HL-60 (cell line): ENCODE measurements at regions not wholly inside any gene's neighbourhood (a gene's known extent, or its start where the extent isn't known, plus 50 kb on each side); places are given as distances from the start of the nearest gene placed in this dataset.

Source experiments
- GABPA ChIP-seq: IDR thresholded peaks from 2 replicates; pipeline ENCODE4 v1.6.1; 2012; ENCODE audit warnings: low read depth
- POLR2AphosphoS5 ChIP-seq: IDR thresholded peaks from 2 replicates; pipeline ENCODE4 v1.6.1; 2012; ENCODE audit warnings: low read depth
- TF ChIP-seq, protein P1 (sequence below): IDR thresholded peaks from one replicate; pipeline ENCODE4 v1.5.1; 2011; ENCODE audit warnings: low read length, control low read depth, inconsistent platforms; ENCODE audit not compliant: insufficient read depth
- TF ChIP-seq, protein P2 (sequence below): IDR thresholded peaks from 2 replicates; pipeline ENCODE4 v1.6.1; 2012; ENCODE audit warnings: low read depth; ENCODE audit not compliant: insufficient replicate concordance

DNA sequence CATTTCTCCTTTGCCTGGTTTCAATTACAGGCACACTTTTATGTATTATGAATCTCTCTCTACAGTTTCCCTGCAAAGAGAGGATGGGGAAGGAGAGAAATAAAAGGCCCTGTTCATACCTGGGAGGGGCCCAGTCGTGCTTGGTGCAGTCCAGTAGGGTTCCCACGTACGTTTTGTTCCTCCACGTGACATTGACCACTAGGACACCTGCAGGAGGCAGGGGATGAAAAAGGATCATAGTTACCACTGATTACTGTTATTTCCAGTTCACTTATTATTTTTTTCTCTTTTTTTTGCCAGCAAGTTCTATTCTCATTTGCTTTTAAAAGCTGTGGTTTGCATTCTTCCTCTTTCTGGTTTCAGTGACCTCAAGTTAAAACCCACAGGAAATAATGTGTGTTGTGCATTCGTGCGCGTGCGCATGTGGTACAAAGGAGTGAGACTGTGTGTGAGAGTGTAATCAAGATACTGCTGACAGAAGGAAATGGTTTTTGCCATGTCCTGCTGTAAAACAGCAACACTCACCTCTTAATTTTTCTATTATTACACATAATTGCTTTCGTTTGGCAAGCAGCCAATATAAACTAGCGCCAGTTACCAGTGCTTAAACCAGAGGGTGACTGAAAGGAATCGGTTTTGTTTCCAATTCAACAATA lies 96.8 kb downstream of the ZNF608 start:
- TF ChIP-seq, protein P1, sequence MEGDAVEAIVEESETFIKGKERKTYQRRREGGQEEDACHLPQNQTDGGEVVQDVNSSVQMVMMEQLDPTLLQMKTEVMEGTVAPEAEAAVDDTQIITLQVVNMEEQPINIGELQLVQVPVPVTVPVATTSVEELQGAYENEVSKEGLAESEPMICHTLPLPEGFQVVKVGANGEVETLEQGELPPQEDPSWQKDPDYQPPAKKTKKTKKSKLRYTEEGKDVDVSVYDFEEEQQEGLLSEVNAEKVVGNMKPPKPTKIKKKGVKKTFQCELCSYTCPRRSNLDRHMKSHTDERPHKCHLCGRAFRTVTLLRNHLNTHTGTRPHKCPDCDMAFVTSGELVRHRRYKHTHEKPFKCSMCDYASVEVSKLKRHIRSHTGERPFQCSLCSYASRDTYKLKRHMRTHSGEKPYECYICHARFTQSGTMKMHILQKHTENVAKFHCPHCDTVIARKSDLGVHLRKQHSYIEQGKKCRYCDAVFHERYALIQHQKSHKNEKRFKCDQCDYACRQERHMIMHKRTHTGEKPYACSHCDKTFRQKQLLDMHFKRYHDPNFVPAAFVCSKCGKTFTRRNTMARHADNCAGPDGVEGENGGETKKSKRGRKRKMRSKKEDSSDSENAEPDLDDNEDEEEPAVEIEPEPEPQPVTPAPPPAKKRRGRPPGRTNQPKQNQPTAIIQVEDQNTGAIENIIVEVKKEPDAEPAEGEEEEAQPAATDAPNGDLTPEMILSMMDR = no peak
- TF ChIP-seq POLR2AphosphoS5 (peak; percentile 32; the same call in 1 of the 2 replicates), GABPA (no peak)
- TF ChIP-seq, protein P2, sequence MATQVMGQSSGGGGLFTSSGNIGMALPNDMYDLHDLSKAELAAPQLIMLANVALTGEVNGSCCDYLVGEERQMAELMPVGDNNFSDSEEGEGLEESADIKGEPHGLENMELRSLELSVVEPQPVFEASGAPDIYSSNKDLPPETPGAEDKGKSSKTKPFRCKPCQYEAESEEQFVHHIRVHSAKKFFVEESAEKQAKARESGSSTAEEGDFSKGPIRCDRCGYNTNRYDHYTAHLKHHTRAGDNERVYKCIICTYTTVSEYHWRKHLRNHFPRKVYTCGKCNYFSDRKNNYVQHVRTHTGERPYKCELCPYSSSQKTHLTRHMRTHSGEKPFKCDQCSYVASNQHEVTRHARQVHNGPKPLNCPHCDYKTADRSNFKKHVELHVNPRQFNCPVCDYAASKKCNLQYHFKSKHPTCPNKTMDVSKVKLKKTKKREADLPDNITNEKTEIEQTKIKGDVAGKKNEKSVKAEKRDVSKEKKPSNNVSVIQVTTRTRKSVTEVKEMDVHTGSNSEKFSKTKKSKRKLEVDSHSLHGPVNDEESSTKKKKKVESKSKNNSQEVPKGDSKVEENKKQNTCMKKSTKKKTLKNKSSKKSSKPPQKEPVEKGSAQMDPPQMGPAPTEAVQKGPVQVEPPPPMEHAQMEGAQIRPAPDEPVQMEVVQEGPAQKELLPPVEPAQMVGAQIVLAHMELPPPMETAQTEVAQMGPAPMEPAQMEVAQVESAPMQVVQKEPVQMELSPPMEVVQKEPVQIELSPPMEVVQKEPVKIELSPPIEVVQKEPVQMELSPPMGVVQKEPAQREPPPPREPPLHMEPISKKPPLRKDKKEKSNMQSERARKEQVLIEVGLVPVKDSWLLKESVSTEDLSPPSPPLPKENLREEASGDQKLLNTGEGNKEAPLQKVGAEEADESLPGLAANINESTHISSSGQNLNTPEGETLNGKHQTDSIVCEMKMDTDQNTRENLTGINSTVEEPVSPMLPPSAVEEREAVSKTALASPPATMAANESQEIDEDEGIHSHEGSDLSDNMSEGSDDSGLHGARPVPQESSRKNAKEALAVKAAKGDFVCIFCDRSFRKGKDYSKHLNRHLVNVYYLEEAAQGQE = no peak
